HCT116 (cell line): ENCODE measurements at regions not wholly inside any gene's neighbourhood (a gene's known extent, or its start where the extent isn't known, plus 50 kb on each side); places are given as distances from the start of the nearest gene placed in this dataset.

ENCODE experiments used
- ATAC-seq: fragments of 200-7000 bp; cut with Tn5 transposase; 2 replicates; pipeline ENCODE4 v1.9.1; 2020; ENCODE audit warnings: mild to moderate bottlenecking, moderate library complexity
- BruUV-seq: library from RNA; stranded (reverse); fragments of 400-500 nt; replicated peaks from 2 replicates; lab custom pipeline; 2021; lab: Mats Ljungman, UMichigan
- CTCF ChIA-PET: fragments of 300-600 bp; sonication (Branson Sonifier 250); formaldehyde crosslinking; loops from one replicate; lab custom pipeline; 2021; ENCODE audit warnings: antibody characterized with exemption; lab: Charles Lee
- POLR2A ChIA-PET: fragments of 300-600, 350-600 bp; sonication (Branson Sonifier 250); formaldehyde crosslinking; loops from one replicate; lab custom pipeline; 2021; ENCODE audit warnings: antibody characterized with exemption; lab: Charles Lee
- RAD21 ChIA-PET, 2 experiments: fragments of 300-600 bp; sonication (Branson Sonifier 250); formaldehyde crosslinking; loops; one replicate each; lab custom pipeline; 2023; ENCODE audit warnings: low total read pairs in 2 of 2; ENCODE audit not compliant: uncharacterized antibody in 2 of 2, unreplicated experiment in 2 of 2, low non-redundant PET in 1 of 2; lab: Charles Lee
- DNase-seq: peaks from one replicate; pipeline ENCODE4 v3.0.0-alpha.2; 2010; ENCODE audit warnings: low read depth, low spot score
- H2AFZ ChIP-seq: fragments of 200-600 bp; shearing (Covaris generic), sonication (generic); 2 replicates; pipeline ENCODE4 v1.6.1; 2017; ENCODE audit warnings: low read depth, mixed run types, mixed read lengths, antibody characterized with exemption, low read length; ENCODE audit not compliant: poor library complexity, severe bottlenecking
- H3K27ac ChIP-seq: 2 replicates; pipeline ENCODE4 v1.5.1; 2012; ENCODE audit warnings: low read depth, low read length
- H3K27me3 ChIP-seq: fragments of 200-600 bp; sonication (generic); 2 replicates; pipeline ENCODE4 v1.6.1; 2016; ENCODE audit warnings: mixed run types, low read length, mixed read lengths; ENCODE audit not compliant: insufficient read depth
- H3K36me3 ChIP-seq, 2 experiments: fragments of 200-500 bp in 1 of 2; fragments of 200-600 bp in 1 of 2; sonication (Bioruptor generic) in 1 of 2; sonication (generic) in 1 of 2; 2 replicates each; pipeline versions ENCODE4 v1.5.1 to v1.6.1; 2014 to 2016; ENCODE audit warnings: low read length in 2 of 2, inconsistent platforms in 1 of 2, mixed read lengths in 1 of 2, mixed run types in 1 of 2; ENCODE audit not compliant: insufficient read depth in 2 of 2, control insufficient read depth in 1 of 2
- H3K4me1 ChIP-seq, 2 experiments: fragments of 200-600 bp in 1 of 2; sonication (generic) in 1 of 2; 2 replicates each; pipeline versions ENCODE4 v1.5.1 to v1.6.1; 2012 to 2017; ENCODE audit warnings: low read length in 2 of 2, inconsistent platforms in 1 of 2, mild to moderate bottlenecking in 1 of 2, mixed read lengths in 1 of 2, mixed run types in 1 of 2, moderate library complexity in 1 of 2; ENCODE audit not compliant: insufficient read depth in 2 of 2, control insufficient read depth in 1 of 2
- H3K4me2 ChIP-seq: fragments of 200-600 bp; sonication (generic); 2 replicates; pipeline ENCODE4 v1.6.1; 2017; ENCODE audit warnings: mixed run types, low read length, mixed read lengths
- H3K4me3 ChIP-seq, 2 experiments: fragments of 200-600 bp in 1 of 2; sonication (generic) in 1 of 2; replicated peaks in 1 of 2; 2 replicates each; pipeline ENCODE4 v1.5.1; 2011 to 2016; ENCODE audit warnings: low read length in 2 of 2, control low read depth in 1 of 2, low read depth in 1 of 2, mild to moderate bottlenecking in 1 of 2, mixed read lengths in 1 of 2, mixed run types in 1 of 2
- H3K79me2 ChIP-seq: fragments of 200-600 bp; sonication (generic); 2 replicates; pipeline ENCODE4 v1.6.1; 2017; ENCODE audit warnings: mild to moderate bottlenecking, mixed run types, low read length, moderate library complexity, mixed read lengths; ENCODE audit not compliant: insufficient read depth
- H3K9ac ChIP-seq: fragments of 200-600 bp; sonication (generic); 2 replicates; pipeline ENCODE4 v1.6.1; 2016; ENCODE audit warnings: low read length, mixed read lengths
- H3K9me2 ChIP-seq: fragments of 200-600 bp; sonication (generic), shearing (Covaris generic); 2 replicates; pipeline ENCODE4 v1.6.1; 2017; ENCODE audit warnings: mixed run types, mild to moderate bottlenecking, moderate library complexity; ENCODE audit not compliant: insufficient read depth
- H3K9me3 ChIP-seq, 2 experiments: fragments of 200-500 bp in 1 of 2; fragments of 200-600 bp in 1 of 2; sonication (Bioruptor generic) in 1 of 2; sonication (generic) in 1 of 2; 2 replicates each; pipeline ENCODE4 v1.6.1; 2014 to 2017; ENCODE audit warnings: low read length in 2 of 2, mixed read lengths in 2 of 2, inconsistent platforms in 1 of 2, low read depth in 1 of 2, mild to moderate bottlenecking in 1 of 2, mixed run types in 1 of 2, moderate library complexity in 1 of 2; ENCODE audit not compliant: control insufficient read depth in 1 of 2, insufficient read depth in 1 of 2
- H4K20me1 ChIP-seq: fragments of 200-600 bp; sonication (generic), shearing (Covaris generic); 2 replicates; pipeline ENCODE4 v1.6.1; 2017; ENCODE audit warnings: mixed run types, mild to moderate bottlenecking, moderate library complexity; ENCODE audit not compliant: insufficient read depth
- ATF3 ChIP-seq: IDR thresholded peaks from 2 replicates; pipeline ENCODE4 v1.6.1; 2012
- CBX3 ChIP-seq: IDR thresholded peaks from 2 replicates; pipeline ENCODE4 v1.6.1; 2012; ENCODE audit warnings: low read depth
- CEBPB ChIP-seq: IDR thresholded peaks from 2 replicates; pipeline ENCODE4 v1.6.1; 2012; ENCODE audit warnings: low read depth
- EZH2 ChIP-seq: fragments of 200-600 bp; sonication (generic); IDR thresholded peaks from 2 replicates; pipeline ENCODE4 v1.6.1; 2017; ENCODE audit warnings: antibody characterized with exemption, mixed run types
- EZH2phosphoT487 ChIP-seq: fragments of 200-600 bp; IDR thresholded peaks from 2 replicates; pipeline ENCODE4 v1.6.1; 2018; ENCODE audit warnings: antibody characterized with exemption, borderline replicate concordance
- POLR2A ChIP-seq: IDR thresholded peaks from 2 replicates; pipeline ENCODE4 v1.7.0; 2011; ENCODE audit warnings: borderline replicate concordance; ENCODE audit not compliant: insufficient read depth, insufficient read length; ENCODE audit errors: extremely low read depth
- POLR2AphosphoS5 ChIP-seq: IDR thresholded peaks from 2 replicates; pipeline ENCODE4 v1.6.1; 2011; ENCODE audit warnings: mild to moderate bottlenecking, low read depth, low read length, moderate library complexity
- SRF ChIP-seq: IDR thresholded peaks from 2 replicates; pipeline ENCODE4 v1.6.1; 2012; ENCODE audit warnings: low read depth
- TCF7L2 ChIP-seq: IDR thresholded peaks from 2 replicates; pipeline ENCODE4 v1.7.0; 2011; ENCODE audit warnings: borderline replicate concordance, inconsistent platforms; ENCODE audit not compliant: insufficient read depth, insufficient read length; ENCODE audit errors: extremely low read depth
- YY1 ChIP-seq: IDR thresholded peaks from 2 replicates; pipeline ENCODE4 v1.6.1; 2011; ENCODE audit warnings: low read length, low read depth, moderate library complexity, mild to moderate bottlenecking; ENCODE audit not compliant: insufficient replicate concordance; ENCODE audit errors: extremely low read depth
- ZNF274 ChIP-seq: fragments of 200-500 bp; sonication (Bioruptor generic); IDR thresholded peaks from 2 replicates; pipeline ENCODE4 v1.6.1; 2014; ENCODE audit warnings: mild to moderate bottlenecking, low read depth, low read length, inconsistent platforms
- intact Hi-C: fragments of 100-400 bp; cut with micrococcal nuclease; formaldehyde crosslinking; loops from 2 replicates; pipeline ENCODE4 v1.10.0; 2022
- TF ChIP-seq, protein P1 (sequence below): IDR thresholded peaks from 2 replicates; pipeline ENCODE4 v1.6.1; 2011; ENCODE audit warnings: mild to moderate bottlenecking, low read length, moderate library complexity; ENCODE audit not compliant: insufficient replicate concordance; ENCODE audit errors: extremely low read depth
- TF ChIP-seq, protein P2 (sequence below), 3 experiments: fragments of 200-600 bp in 1 of 3; sonication (generic) in 1 of 3; IDR thresholded peaks in 2 of 3; conservative IDR thresholded peaks in 1 of 3; 2 replicates each; pipeline ENCODE4 v1.5.1; 2012 to 2017; ENCODE audit warnings: low read depth in 2 of 3, low read length in 2 of 3, antibody characterized with exemption in 1 of 3, borderline replicate concordance in 1 of 3, control low read depth in 1 of 3, mild to moderate bottlenecking in 1 of 3, mixed read lengths in 1 of 3, mixed run types in 1 of 3, moderate library complexity in 1 of 3; ENCODE audit not compliant: insufficient read depth in 1 of 3
- TF ChIP-seq, protein P3 (sequence below): IDR thresholded peaks from 2 replicates; pipeline ENCODE4 v1.6.1; 2012; ENCODE audit warnings: low read depth
- TF ChIP-seq, protein P4 (sequence below): IDR thresholded peaks from 2 replicates; pipeline ENCODE4 v1.6.1; 2012

DNA sequence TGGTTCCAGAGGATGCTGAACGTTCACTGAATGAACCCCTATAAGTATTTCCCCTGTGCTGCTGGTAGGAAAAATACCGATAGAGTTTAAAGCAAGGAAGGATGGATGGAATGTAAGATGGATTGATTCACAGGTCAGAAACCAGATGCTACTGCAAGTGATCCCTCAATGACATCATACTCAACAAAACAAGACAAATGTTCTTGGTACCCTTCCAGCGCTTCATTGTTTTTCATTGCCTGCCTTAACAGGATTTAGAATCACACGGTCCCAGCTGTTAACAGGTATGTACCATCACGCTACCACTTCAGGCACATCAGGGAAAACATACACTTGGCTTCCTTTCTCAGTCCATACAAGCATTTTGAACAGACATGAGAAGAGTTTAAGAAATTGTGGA is 118.1 kb upstream of the TLR3 start:
- TF ChIP-seq EZH2phosphoT487 (no peak), CBX3 (no peak), SRF (no peak), CEBPB (no peak), YY1 (no peak), ZNF274 (no peak), ATF3 (no peak), POLR2AphosphoS5 (no peak), TCF7L2 (no peak), POLR2A (no peak), EZH2 (no peak)
- TF ChIP-seq, protein P1, sequence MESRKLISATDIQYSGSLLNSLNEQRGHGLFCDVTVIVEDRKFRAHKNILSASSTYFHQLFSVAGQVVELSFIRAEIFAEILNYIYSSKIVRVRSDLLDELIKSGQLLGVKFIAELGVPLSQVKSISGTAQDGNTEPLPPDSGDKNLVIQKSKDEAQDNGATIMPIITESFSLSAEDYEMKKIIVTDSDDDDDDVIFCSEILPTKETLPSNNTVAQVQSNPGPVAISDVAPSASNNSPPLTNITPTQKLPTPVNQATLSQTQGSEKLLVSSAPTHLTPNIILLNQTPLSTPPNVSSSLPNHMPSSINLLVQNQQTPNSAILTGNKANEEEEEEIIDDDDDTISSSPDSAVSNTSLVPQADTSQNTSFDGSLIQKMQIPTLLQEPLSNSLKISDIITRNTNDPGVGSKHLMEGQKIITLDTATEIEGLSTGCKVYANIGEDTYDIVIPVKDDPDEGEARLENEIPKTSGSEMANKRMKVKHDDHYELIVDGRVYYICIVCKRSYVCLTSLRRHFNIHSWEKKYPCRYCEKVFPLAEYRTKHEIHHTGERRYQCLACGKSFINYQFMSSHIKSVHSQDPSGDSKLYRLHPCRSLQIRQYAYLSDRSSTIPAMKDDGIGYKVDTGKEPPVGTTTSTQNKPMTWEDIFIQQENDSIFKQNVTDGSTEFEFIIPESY: no peak
- TF ChIP-seq, protein P2, sequence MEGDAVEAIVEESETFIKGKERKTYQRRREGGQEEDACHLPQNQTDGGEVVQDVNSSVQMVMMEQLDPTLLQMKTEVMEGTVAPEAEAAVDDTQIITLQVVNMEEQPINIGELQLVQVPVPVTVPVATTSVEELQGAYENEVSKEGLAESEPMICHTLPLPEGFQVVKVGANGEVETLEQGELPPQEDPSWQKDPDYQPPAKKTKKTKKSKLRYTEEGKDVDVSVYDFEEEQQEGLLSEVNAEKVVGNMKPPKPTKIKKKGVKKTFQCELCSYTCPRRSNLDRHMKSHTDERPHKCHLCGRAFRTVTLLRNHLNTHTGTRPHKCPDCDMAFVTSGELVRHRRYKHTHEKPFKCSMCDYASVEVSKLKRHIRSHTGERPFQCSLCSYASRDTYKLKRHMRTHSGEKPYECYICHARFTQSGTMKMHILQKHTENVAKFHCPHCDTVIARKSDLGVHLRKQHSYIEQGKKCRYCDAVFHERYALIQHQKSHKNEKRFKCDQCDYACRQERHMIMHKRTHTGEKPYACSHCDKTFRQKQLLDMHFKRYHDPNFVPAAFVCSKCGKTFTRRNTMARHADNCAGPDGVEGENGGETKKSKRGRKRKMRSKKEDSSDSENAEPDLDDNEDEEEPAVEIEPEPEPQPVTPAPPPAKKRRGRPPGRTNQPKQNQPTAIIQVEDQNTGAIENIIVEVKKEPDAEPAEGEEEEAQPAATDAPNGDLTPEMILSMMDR (IDR thresholded peaks at IDR 0.05 in 2 of 3, conservative IDR thresholded peaks at IDR 0.05 in 1 of 3; ENCODE audit: borderline replicate concordance in 1 of 3, insufficient read depth in 1 of 3, low read depth in 2 of 3, low read length in 2 of 3): no peak
- TF ChIP-seq, protein P3, sequence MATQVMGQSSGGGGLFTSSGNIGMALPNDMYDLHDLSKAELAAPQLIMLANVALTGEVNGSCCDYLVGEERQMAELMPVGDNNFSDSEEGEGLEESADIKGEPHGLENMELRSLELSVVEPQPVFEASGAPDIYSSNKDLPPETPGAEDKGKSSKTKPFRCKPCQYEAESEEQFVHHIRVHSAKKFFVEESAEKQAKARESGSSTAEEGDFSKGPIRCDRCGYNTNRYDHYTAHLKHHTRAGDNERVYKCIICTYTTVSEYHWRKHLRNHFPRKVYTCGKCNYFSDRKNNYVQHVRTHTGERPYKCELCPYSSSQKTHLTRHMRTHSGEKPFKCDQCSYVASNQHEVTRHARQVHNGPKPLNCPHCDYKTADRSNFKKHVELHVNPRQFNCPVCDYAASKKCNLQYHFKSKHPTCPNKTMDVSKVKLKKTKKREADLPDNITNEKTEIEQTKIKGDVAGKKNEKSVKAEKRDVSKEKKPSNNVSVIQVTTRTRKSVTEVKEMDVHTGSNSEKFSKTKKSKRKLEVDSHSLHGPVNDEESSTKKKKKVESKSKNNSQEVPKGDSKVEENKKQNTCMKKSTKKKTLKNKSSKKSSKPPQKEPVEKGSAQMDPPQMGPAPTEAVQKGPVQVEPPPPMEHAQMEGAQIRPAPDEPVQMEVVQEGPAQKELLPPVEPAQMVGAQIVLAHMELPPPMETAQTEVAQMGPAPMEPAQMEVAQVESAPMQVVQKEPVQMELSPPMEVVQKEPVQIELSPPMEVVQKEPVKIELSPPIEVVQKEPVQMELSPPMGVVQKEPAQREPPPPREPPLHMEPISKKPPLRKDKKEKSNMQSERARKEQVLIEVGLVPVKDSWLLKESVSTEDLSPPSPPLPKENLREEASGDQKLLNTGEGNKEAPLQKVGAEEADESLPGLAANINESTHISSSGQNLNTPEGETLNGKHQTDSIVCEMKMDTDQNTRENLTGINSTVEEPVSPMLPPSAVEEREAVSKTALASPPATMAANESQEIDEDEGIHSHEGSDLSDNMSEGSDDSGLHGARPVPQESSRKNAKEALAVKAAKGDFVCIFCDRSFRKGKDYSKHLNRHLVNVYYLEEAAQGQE: no peak
- TF ChIP-seq, protein P4, sequence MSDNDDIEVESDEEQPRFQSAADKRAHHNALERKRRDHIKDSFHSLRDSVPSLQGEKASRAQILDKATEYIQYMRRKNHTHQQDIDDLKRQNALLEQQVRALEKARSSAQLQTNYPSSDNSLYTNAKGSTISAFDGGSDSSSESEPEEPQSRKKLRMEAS: no peak

More for the DNA sequence above, 118.1 kb upstream of the TLR3 start:
- intact Hi-C loops: no loop called here
- no peak overlapping the region for H2AFZ ChIP-seq
- no TSS peak for BruUV-seq
- DNase-seq: no peak
- no peaks in the 10 kb centered on the region for H3K79me2 ChIP-seq
- no peaks in the 10 kb centered on the region for H4K20me1 ChIP-seq
- ChIA-PET POLR2A (no interaction called here), RAD21 (no interaction called here), CTCF (no interaction called here)
- no peak overlapping the region for H3K27ac ChIP-seq
- ATAC-seq: no peak
- no peaks in the 10 kb centered on the region for H3K36me3 ChIP-seq
- H3K4me1 ChIP-seq: no peaks in the 10 kb centered on the region
- no peak overlapping the region for H3K4me2 ChIP-seq
- H3K9me3 ChIP-seq: no peaks in the 10 kb centered on the region
- H3K9me2 ChIP-seq: no peaks in the 10 kb centered on the region
- H3K9ac ChIP-seq: no peak overlapping the region
- 0 out of 2 replicates have a peak, but pooled peaks cover 4% of the 10 kb centered on the region for H3K27me3 ChIP-seq
- no peak overlapping the region for H3K4me3 ChIP-seq
